WI38 (cell line): ENCODE measurements at regions not wholly inside any gene's neighbourhood (a gene's known extent, or its start where the extent isn't known, plus 50 kb on each side); places are given as distances from the start of the nearest gene placed in this dataset.

ENCODE experiments used
- H3K4me3 ChIP-seq: 2 replicates; pipeline ENCODE4 v1.5.1; 2011; ENCODE audit warnings: low read depth, mild to moderate bottlenecking, control low read depth, low read length
- TF ChIP-seq, protein P1 (sequence below): IDR thresholded peaks from 2 replicates; pipeline ENCODE4 v1.5.1; 2012; ENCODE audit warnings: low read depth, mild to moderate bottlenecking, control low read depth, low read length

DNA sequence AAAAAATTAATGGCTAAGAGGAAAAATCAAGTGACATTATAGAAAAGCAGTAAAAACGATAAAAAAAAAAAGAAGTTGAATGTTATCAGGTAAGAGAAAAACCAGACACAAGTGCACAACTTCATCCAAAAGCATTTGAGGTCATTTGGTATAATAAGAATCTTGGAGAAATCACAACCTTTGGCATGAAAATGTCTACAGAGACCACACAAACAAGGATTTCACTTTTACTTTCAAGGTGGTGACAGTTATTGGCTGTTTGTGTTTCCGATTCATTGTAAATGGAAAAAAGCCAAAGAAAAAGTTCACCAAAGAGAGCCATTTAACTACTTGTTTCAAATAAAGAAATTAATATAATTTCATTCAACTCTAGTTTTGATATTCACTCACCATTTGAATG, 1193.5 kb downstream of the PCDH9 start:
- TF ChIP-seq, protein P1, sequence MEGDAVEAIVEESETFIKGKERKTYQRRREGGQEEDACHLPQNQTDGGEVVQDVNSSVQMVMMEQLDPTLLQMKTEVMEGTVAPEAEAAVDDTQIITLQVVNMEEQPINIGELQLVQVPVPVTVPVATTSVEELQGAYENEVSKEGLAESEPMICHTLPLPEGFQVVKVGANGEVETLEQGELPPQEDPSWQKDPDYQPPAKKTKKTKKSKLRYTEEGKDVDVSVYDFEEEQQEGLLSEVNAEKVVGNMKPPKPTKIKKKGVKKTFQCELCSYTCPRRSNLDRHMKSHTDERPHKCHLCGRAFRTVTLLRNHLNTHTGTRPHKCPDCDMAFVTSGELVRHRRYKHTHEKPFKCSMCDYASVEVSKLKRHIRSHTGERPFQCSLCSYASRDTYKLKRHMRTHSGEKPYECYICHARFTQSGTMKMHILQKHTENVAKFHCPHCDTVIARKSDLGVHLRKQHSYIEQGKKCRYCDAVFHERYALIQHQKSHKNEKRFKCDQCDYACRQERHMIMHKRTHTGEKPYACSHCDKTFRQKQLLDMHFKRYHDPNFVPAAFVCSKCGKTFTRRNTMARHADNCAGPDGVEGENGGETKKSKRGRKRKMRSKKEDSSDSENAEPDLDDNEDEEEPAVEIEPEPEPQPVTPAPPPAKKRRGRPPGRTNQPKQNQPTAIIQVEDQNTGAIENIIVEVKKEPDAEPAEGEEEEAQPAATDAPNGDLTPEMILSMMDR: no peak
- no peak overlapping the region for H3K4me3 ChIP-seq

DNA sequence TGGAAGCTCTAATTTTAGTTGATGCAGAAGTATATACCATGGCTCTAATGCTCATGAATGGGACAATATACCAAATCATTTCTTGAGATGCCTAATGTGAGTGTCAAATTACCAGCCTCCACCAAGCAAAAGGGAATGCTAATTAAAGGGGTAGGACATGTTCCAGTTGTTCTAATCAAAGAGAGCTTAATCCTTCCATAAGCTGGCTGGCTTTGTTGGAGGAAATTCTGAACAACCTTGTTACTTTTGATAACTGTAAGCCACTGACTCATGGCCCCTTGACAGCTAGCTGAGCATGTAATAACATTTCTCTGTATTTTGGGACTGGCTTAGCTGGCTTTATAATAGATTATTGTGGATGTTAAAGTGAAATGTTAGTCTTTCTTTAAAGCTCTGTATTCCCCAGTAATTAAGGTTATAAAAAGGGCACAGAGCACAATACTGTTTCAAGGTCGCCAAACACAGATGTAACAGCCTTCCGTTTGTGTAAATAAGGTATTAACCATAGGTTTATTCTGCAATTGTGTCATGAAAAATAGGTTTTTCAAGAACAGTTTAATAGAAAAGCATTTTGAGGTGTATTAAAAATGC, 1194.0 kb downstream of the PCDH9 start:
- no peak overlapping the region for H3K4me3 ChIP-seq
- TF ChIP-seq, protein P1: no peak

DNA sequence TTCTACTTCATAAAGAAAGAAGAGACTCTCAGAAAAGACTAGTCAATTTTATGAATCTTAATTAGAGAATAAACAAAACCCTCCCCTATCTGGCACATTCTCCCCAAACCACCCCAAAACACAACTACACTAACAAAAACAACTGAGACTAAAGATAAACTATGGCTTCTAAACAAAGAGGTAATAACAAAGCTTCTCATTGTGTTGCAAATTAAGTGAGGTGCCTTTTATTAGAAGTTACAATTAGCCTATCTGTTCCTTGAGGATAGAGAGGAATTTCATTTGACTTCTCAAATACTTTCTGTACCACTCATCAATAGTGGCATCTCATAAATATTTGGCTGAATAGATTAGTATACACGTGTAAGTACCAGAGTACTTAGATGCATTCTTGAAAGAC, 1196.2 kb downstream of the PCDH9 start:
- TF ChIP-seq, protein P1: no peak
- H3K4me3 ChIP-seq: no peak overlapping the region

DNA sequence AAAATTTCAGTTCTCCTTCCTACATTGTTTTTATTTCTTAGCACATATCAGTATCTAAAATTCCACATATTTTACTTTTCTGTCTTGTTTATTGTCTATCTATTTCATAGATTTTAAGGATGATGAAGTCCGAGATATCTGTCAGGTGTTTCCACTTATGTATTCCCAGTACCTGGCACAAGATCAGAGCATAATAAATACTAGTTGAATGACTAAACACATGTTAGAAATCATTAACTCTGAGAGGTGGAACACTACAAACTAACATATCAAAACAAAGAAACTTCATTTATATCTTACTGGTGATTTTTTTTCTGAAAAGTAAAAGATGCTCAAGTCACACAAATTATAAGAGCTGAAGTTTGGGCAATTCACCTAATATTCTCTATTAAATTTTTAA, 1208.3 kb downstream of the PCDH9 start:
- H3K4me3 ChIP-seq: no peak overlapping the region
- TF ChIP-seq, protein P1: no peak

DNA sequence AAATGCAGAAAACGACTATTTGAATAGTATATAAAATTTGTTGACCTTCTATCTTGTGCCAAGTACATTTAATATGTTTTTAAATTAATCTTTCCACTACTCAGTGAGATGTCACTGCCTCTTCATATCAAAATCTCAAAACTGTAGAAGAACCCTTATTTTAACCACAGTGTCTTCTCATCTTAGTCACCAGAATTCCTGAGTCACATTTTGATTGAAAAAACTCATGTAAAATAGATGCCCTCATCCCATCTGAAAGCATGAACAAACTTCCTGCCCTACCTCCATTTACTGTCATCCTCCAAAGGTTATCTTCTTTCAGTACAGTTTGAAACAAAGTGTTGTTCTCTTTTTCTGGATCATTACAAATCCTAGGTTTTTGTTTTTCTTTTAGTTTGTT, 1215.4 kb downstream of the PCDH9 start:
- TF ChIP-seq, protein P1: no peak
- H3K4me3 ChIP-seq: no peak overlapping the region

DNA sequence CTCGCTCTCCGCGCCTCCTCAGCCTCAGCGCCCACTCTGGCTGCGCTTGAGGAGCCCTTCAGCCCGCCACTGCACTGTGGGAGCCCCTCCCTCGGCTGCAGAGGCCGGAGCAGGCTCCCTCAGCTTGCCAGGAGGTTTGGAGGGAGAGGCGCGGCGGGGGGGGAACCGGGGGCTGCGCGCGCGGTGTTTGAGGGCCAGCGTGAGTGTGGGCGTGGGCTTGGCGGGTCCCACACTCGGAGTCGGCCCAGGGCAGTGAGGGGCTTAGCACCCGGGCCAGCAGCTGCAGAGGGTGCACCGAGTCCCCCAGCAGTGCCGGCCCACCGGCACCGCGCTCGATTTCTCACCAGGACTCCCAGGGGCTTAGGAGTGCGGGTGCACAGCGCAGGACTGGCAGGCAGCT, 1220.9 kb downstream of the PCDH9 start:
- TF ChIP-seq, protein P1: no peak
- H3K4me3 ChIP-seq: no peak overlapping the region

DNA sequence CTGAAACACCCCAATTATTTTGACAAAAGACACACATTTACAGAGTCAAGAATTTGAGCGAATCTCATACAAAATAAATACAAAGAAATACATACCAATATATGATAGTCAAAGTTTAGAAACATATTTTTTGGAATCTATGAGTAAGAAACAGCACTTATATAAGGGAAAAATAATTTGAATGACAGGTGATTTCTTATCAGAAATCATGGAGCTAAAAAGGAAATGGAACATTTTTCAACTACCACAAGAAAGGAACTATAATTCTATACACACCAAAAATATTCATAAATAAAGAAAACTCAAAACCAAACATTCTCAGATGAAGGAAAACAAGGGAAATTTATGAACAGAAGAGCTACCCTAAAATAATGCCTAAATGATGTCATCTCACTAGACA, 1226.6 kb downstream of the PCDH9 start:
- TF ChIP-seq, protein P1: no peak

More for the DNA sequence above, 1226.6 kb downstream of the PCDH9 start:
- no peak overlapping the region for H3K4me3 ChIP-seq
